GM19025 (cell line): ENCODE measurements at regions not wholly inside any gene's neighbourhood (a gene's known extent, or its start where the extent isn't known, plus 50 kb on each side); places are given as distances from the start of the nearest gene placed in this dataset.

Source experiments
- ATAC-seq: cut with Tn5 transposase; IDR thresholded peaks from one replicate; pipeline ENCODE4 v1.9.1; 2021; ENCODE audit warnings: mild to moderate bottlenecking, low read depth, moderate library complexity; ENCODE audit not compliant: unreplicated experiment

DNA sequence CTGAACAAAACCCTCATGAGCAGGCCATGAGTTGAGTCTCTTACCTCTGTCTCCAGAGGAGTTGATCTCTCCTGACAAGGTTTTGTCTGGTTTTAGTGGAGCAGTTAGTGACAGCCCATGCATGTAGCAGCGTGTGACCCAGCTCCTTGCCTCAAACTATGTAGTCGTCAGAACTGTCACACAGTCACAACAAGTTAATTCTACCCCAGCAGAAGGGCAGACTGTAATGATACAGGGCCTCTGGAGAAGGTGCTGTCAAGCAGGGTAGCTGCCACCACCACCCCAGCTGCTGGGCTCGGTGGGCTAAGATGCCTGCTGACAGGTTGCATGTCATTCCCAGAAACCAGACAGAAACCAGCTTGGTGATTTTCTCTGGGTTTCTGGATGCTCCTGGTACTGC is 194.5 kb downstream of the PSAT1 start:
- no peak for ATAC-seq

DNA sequence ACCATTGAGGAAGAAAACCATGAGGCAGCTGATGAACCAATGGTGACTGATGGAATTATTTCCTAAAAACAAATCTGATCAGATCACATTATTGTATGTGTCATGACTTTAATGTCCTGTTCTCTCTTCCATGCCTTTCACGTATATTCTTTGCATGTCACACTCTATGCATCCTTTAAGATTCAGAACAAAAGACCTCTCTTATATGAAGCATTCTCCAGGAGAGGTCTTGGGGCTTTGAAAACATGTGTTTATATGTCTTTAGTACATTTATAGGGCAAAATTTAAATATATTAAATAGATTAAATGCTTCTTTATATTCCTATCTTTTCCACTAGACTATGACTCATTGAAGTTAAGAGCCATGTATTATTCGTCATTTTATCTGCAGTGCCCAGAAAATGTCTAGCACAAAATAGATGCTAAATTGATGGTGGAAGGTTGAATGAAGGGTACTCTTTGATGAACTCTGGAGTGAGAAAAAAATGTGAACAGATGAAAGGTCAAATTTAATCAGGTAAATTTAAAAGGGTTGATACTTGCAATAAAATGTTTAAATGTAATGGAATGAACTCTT is 196.3 kb downstream of the PSAT1 start:
- ATAC-seq: no peak

DNA sequence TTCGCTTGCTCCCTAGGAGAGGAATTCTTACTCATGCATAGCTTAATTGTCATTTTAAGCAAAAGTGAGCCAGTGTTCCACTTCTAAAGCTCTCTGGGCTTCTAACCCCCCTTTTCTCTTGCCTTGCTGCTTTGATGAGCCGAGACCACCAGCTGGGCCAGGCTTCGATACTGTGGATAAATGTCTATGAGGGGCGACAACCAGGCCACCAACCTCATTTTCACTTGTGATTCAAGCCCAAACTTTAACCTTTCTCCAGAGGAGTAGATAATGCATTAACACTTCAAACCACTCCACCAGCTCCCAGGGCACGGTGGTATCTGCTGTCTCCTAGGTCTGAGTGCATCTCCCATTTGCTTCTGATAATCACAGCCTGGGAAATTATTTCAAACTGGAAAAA is 205.6 kb downstream of the PSAT1 start:
- no peak for ATAC-seq

DNA sequence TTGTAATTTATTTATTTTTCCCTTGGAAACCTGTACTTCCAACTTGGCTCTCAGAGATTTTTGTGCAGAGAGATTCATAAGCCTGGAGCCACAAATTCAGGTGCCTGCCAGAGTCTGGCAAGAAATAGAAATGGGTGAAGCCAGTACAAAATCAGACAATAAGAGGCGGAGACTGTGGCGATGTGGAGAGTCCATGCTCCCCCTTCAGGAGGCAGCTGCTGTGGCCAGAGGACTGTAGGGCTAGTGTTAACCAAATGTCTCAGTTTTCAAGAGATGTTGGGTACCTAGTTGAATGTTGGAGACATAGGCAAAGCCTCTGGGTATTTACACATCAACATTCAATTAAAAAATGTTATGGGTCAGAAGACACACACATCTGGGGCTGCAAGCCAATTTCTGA is 208.6 kb downstream of the PSAT1 start:
- ATAC-seq: no peak

DNA sequence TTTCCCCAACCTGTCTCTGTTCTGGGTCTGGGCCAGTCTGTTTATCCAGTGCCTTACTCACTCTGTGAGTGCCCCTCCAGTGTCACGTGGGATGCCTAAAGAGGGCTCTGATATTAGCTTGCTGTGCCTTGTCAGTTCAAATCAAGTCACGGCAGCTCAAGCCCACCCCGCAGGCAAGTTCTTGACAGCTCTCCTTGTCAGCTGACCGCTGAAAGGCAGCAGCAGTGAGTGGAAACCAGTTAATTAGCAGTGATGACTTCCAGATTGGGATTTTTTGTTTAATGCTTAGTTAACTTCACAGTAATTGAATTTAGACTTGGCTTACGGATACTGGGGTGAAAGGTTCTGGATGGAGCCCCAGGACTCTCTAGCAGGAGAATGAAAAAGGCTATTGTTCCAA is 210.1 kb downstream of the PSAT1 start:
- ATAC-seq: no peak

DNA sequence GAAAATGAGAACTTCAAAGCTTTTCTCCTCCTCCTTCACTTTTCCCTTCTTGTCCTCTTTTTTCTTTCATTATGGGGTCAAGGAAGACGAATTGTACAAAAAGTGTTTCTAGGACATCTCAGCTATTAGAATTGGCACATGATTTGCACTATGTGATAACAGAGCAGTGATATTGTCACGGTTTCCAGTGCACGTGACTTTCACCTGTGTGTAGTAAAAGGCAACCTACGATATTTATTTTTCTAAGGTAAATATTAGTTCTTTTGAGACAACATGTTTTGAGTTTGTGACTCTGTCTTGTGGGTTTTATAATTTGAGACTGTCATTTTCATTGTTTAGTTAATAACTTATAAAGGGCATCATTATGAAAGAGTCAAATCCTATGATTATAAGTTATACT is 213.1 kb downstream of the PSAT1 start:
- no peak for ATAC-seq

DNA sequence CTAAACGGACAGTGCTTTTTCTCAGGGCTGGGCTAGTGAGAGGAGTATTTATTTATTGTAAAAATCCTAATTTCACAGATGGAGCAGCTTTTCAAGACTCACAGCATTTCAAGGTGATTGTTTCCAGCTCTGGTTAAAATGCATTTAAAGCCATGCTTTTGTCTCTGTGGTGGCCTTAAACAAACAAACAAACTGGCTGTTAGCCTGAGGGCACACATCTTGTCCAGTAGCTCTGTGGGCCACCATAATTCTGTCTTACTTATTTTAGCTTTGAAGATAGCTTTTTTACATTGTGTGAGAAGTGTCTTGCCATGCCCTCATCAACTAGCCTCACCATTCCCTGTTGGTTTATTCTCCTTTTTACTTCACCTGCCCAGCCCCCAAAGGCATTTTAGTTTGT is 218.2 kb downstream of the PSAT1 start:
- no peak for ATAC-seq

- no peak for ATAC-seq
Observed at GRCh38 chr9:78519786-78520185, 222.9 kb downstream of the PSAT1 start.

DNA sequence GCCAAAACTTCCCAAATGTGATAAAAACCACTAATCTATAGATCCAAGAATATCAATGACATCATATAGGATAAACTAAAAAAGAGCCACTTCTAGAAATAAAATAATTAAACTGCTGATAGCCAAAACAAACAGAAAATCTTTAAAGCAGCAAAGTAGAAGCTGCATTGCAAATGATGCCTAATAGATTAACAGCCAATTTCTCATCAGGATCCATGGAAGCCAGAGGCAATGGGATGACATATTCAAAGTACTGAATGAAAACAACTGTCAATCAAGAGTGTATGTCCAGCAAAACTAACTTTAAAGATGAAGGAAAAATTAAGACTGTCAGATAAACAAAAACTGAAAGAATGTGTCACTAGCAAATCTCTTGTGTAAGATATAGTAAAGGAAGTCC is 224.8 kb downstream of the PSAT1 start:
- ATAC-seq: no peak

- ATAC-seq: no peak
Observed at GRCh38 chr9:78525986-78526560, 229.1 kb downstream of the PSAT1 start.

DNA sequence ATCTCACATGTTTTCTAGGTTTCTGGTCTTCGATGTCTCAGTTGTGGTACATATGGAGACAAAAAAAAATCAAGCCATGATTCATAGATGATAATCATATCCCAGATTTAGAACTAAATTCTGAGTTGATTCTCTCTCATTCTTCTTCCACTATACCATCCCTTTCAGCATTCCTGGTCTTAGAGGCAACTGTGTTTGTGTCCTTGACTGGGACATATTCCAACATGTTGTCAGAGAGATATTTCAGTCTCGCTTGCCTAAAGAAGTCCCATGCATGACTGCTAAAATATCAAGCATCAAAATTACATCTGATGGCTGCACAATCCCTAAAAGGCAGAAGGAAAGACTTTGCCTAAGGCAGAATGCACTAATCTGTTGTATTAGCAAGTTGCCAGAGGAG is 236.6 kb downstream of the PSAT1 start:
- ATAC-seq: no peak

DNA sequence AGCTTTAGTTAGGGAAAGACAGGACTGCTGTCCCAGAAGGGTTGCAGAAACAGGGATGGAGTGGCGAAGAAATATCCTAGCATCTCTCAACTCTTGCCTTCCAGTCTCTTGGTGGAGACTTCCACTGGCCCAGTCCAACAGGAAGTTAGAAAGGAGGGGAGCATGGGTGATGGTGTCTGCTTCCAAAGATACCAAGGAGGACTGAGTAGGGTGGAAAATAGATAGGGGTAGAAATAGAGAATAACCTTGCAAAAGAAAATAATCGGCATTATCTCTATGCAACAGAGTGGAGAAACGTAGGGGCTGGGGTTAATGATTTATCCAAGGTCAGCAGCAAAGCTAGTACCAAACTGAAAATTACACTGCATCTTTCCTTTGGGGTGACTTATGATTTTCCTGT is 242.3 kb downstream of the PSAT1 start:
- ATAC-seq: no peak

GRCh38 chr9:78539904-78540303 is 243.0 kb downstream of the PSAT1 start:
- no peak for ATAC-seq

DNA sequence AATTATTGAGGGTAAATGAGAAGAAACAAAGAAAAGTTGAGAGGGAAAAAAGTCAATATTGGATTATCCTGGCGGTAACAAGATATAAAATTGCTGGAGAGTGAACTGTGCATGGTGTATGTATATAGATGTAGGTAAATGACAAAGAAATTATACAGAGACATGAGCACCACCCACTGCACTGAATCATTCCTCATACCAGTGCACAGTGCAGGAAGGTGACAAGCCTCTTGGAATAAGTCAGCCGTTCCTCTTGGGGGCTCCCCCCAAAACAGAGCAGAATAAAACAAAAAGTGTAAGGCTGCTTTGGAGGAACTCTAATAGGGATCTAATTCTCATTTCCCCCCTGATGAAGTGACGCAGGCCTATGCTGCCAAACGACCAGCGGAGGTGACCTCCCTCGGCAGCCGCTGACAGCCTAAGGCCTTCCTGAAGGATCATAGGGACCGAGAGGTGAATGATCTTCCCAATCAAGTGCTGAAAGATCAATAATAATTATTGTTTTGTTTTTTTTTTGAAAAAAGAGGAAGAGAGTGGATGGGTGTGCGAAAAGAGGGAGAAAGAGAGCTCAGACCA is 245.0 kb downstream of the PSAT1 start:
- ATAC-seq: no peak

DNA sequence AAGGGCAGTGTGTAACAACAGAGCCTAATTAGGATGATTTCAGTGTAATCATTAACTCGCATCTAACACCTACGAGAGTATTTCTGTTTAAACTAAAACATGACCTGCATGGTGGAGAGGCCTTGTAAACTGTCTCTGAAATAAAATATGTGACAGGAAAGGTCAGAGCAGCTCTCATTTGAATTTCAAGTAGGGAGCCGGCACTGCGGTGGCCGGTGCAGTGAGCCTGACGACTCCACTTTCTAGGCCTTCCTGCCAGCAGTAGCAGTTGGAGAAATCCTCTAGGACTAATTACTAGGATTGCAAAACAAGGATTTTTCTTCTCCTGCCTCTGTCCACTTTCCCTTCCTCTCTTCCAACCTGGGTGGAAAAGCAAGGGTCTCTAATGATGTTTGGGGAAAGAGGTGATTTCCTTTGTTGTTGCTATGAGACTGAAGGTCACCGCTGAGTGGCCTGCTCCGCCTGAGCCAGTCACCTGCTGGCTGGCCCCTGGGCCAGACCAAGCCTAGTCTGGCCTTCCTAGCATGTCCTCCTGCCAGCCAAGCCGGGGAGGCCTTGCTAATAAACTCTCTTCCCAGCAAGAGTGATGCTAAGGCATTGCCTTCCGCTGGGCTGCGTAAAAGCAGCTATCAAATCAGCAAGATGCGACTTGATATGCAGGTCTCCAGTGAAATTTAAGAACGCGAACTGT is 245.7 kb downstream of the PSAT1 start:
- no peak for ATAC-seq

GRCh38 chr9:78543353-78543752 is 246.4 kb downstream of the PSAT1 start:
- no peak for ATAC-seq

GRCh38 chr9:78544230-78544629 is 247.3 kb downstream of the PSAT1 start:
- no peak for ATAC-seq

DNA sequence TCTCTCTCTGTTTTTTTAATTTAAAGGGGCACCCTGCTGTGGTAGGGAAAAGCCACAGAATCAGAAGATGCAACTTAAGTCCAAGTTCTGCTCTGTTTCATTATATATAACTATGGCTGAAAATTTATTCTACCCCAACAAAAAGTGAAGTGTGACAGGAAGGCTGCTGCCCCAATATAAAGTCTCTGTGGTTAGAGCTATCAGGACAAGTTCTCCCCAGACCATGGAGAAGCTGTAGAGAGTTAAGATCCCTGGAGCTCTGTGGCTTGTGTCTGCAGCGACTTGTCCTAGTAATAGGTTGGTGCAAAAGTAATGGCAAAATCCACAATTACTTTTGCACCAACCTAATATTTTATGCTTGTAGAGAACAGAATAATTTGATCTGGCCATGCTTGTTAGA is 250.9 kb downstream of the PSAT1 start:
- no peak for ATAC-seq

GRCh38 chr9:78548670-78549069 is 251.7 kb downstream of the PSAT1 start:
- no peak for ATAC-seq

DNA sequence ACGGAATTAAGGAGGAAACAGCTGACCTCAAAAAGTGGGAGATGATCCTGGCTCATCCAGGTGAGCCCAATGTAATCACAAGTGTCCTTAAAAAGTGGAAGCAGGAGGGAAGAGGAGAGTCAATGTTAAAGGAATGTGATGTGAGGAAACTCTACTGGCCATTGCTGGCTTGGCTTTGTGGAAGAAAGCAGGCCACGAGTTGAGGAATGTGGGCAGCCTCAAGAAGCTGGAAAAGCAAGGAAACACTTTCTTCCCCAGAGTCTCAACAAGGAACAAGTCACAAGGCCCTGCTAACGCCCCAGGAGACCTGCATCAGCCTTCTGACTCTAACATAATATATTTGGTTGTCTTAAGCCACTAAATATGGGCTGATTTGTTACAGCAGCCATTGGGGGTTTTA is 252.8 kb downstream of the PSAT1 start:
- no peak for ATAC-seq

DNA sequence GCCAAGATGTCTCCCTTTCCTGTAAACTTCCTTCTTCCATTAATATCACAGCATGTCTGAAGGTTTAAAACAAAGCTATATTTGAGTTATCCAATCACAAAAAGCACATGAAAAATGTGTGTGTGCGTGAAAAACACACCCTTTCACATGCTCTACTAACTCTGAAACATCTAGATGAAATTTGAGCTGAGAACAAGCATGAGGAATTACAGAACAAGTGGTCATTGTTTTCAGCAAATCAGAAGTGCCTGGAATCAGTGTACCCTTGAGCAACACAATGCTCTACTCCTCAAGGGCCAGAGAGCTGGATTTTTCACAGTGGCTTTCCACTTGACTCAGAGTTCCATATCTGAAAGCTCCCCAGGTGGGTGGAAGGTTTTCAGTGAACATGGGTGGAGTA is 255.9 kb downstream of the PSAT1 start:
- no peak for ATAC-seq

GRCh38 chr9:78557540-78557939 is 260.6 kb downstream of the PSAT1 start:
- ATAC-seq: no peak
